GM12878 (cell line): ENCODE measurements at regions not wholly inside any gene's neighbourhood (a gene's known extent, or its start where the extent isn't known, plus 50 kb on each side); places are given as distances from the start of the nearest gene placed in this dataset.

ENCODE experiments used
- ATAC-seq: fragments of 200-7000 bp; cut with Tn5 transposase; 3 replicates; pipeline ENCODE4 v1.9.1; 2020; ENCODE audit warnings: mild to moderate bottlenecking, moderate library complexity
- BruUV-seq: library from RNA; stranded (reverse); fragments of 400-500 nt; replicated peaks from 2 replicates; lab custom pipeline; 2021; lab: Mats Ljungman, UMichigan
- CTCF ChIA-PET: fragments of 300-600 bp; sonication (Branson Sonifier 250); formaldehyde crosslinking; extraction: SDS; loops from one replicate; lab custom pipeline; 2021; ENCODE audit warnings: inconsistent platforms; lab: Yijun Ruan, JAX
- POLR2A ChIA-PET: fragments of 350-600 bp; formaldehyde crosslinking; extraction: SDS; loops from one replicate; lab custom pipeline; 2021; ENCODE audit warnings: inconsistent platforms; lab: Charles Lee
- RAD21 ChIA-PET: fragments of 300-600 bp; sonication (Branson Sonifier 250); formaldehyde crosslinking; loops from one replicate; lab custom pipeline; 2023; ENCODE audit warnings: antibody characterized with exemption; ENCODE audit not compliant: unreplicated experiment; lab: Charles Lee
- SMC1A ChIA-PET: fragments of 300-600 bp; sonication (Branson Sonifier 250); formaldehyde crosslinking; loops from one replicate; lab custom pipeline; 2023; ENCODE audit not compliant: unreplicated experiment, uncharacterized antibody; lab: Charles Lee
- DNase-seq: peaks from one replicate; pipeline ENCODE4 v3.0.0-alpha.2; 2011; ENCODE audit warnings: low read depth, low spot score
- FAIRE-seq: peaks from 3 replicates; lab custom pipeline; 2011; peaks lifted over from hg19 to GRCh38; lab: Jason Lieb, UNC
- H2AFZ ChIP-seq: 2 replicates; pipeline ENCODE4 v1.6.0; 2011; ENCODE audit warnings: low read depth, low read length, control low read depth; ENCODE audit not compliant: control insufficient read depth
- H3K27ac ChIP-seq: 2 replicates; pipeline ENCODE4 v1.5.1; 2011; ENCODE audit warnings: control low read depth; ENCODE audit not compliant: control insufficient read depth, insufficient read depth
- H3K27me3 ChIP-seq, 2 experiments: replicated peaks in 1 of 2; 2 replicates each; pipeline versions ENCODE4 v1.6.0 to v1.6.1; 2011; ENCODE audit warnings: low read length in 1 of 2; ENCODE audit not compliant: control insufficient read depth in 2 of 2, insufficient read depth in 2 of 2
- H3K36me3 ChIP-seq, 2 experiments: 2 replicates each; pipeline ENCODE4 v1.5.1; 2011; ENCODE audit warnings: low read length in 1 of 2; ENCODE audit not compliant: control insufficient read depth in 2 of 2, insufficient read depth in 2 of 2
- H3K4me1 ChIP-seq: 2 replicates; pipeline ENCODE4 v1.6.1; 2011; ENCODE audit warnings: mild to moderate bottlenecking, low read length, moderate library complexity, mixed read lengths; ENCODE audit not compliant: control insufficient read depth, insufficient read depth
- H3K4me2 ChIP-seq: 2 replicates; pipeline ENCODE4 v1.6.0; 2011; ENCODE audit warnings: control low read depth; ENCODE audit not compliant: control insufficient read depth, insufficient read depth
- H3K4me3 ChIP-seq: fragments of 200-600 bp; sonication (generic); 2 replicates; pipeline ENCODE4 v1.5.1; 2016
- H3K79me2 ChIP-seq: 2 replicates; pipeline ENCODE4 v1.6.0; 2011; ENCODE audit warnings: low read length; ENCODE audit not compliant: control insufficient read depth, insufficient read depth
- H3K9ac ChIP-seq: 2 replicates; pipeline ENCODE4 v1.8.0; 2011; ENCODE audit warnings: low read length, control low read depth, mixed read lengths; ENCODE audit not compliant: control insufficient read depth, insufficient read depth
- H3K9me3 ChIP-seq: replicated peaks from 3 replicates; pipeline ENCODE4 v1.5.1; 2011; ENCODE audit warnings: mild to moderate bottlenecking, low read length; ENCODE audit not compliant: control insufficient read depth, insufficient read depth
- H4K20me1 ChIP-seq: 2 replicates; pipeline ENCODE4 v1.6.0; 2011; ENCODE audit not compliant: control insufficient read depth, insufficient read depth
- E4F1 ChIP-seq: fragments of 450-650 bp; IDR thresholded peaks from 2 replicates; pipeline ENCODE4 v1.6.1; 2018; ENCODE audit warnings: borderline replicate concordance, mild to moderate bottlenecking; ENCODE audit not compliant: partially characterized antibody
- IKZF1 ChIP-seq: fragments of 450-650 bp; conservative IDR thresholded peaks from 2 replicates; pipeline ENCODE4 v1.6.1; 2017; ENCODE audit warnings: antibody characterized with exemption, mild to moderate bottlenecking
- KLF5 ChIP-seq: fragments of 450-650 bp; IDR thresholded peaks from 2 replicates; pipeline ENCODE4 v1.6.1; 2014; ENCODE audit warnings: mild to moderate bottlenecking; ENCODE audit not compliant: partially characterized antibody
- MEF2B ChIP-seq: fragments of 450-650 bp; IDR thresholded peaks from 2 replicates; pipeline ENCODE4 v1.6.1; 2018; ENCODE audit warnings: mild to moderate bottlenecking, moderate library complexity; ENCODE audit not compliant: partially characterized antibody, poor library complexity, severe bottlenecking
- MTA3 ChIP-seq: IDR thresholded peaks from 2 replicates; pipeline ENCODE4 v1.6.1; 2012; ENCODE audit warnings: low read length, inconsistent platforms, borderline replicate concordance
- NR2C2 ChIP-seq: IDR thresholded peaks from 2 replicates; pipeline ENCODE4 v1.6.1; 2011; ENCODE audit warnings: borderline replicate concordance, low read depth; ENCODE audit not compliant: control insufficient read depth, insufficient read length
- RAD21 ChIP-seq: IDR thresholded peaks from 2 replicates; pipeline ENCODE4 v1.6.1; 2011; ENCODE audit warnings: mild to moderate bottlenecking, low read depth, low read length, moderate library complexity; ENCODE audit not compliant: insufficient read depth
- SMAD1 ChIP-seq: fragments of 450-650 bp; IDR thresholded peaks from 2 replicates; pipeline ENCODE4 v1.6.1; 2018; ENCODE audit warnings: mild to moderate bottlenecking, low read depth; ENCODE audit not compliant: partially characterized antibody
- SMARCA5 ChIP-seq: fragments of 450-650 bp; IDR thresholded peaks from 2 replicates; pipeline ENCODE4 v1.6.1; 2017; ENCODE audit warnings: mild to moderate bottlenecking
- TARDBP ChIP-seq: IDR thresholded peaks from 2 replicates; pipeline ENCODE4 v1.6.1; 2016; ENCODE audit warnings: borderline replicate concordance
- ZBTB11 ChIP-seq: fragments of 450-650 bp; formaldehyde crosslinking; IDR thresholded peaks from 2 replicates; pipeline ENCODE4 v1.5.0; 2022; ENCODE audit warnings: mild to moderate bottlenecking, missing genetic modification characterization
- ZNF384 ChIP-seq: IDR thresholded peaks from 2 replicates; pipeline ENCODE4 v1.6.1; 2012; ENCODE audit warnings: low read depth, mild to moderate bottlenecking, low read length, improper control_type of control experiment, borderline replicate concordance
- WGBS: methylation state at CpG from one replicate; pipeline ENCODE4 v1.1.6; 2016; ENCODE audit warnings: low lambda C conversion rate; ENCODE audit not compliant: insufficient replicate concordance, insufficient coverage; ENCODE audit errors: missing lambda C conversion rate; 5-methylcytosine and 5-hydroxymethylcytosine counted together
- in situ Hi-C: fragments of 300-500 bp; cut with MboI; formaldehyde crosslinking; loops from 9 replicates; pipeline ENCODE4 v1.14.3; 2018; ENCODE audit warnings: mixed read lengths
- intact Hi-C: fragments of 100-400 bp; cut with micrococcal nuclease; formaldehyde crosslinking; loops from one replicate; pipeline ENCODE4 v1.14.2; 2022; ENCODE audit not compliant: unreplicated experiment
- TF ChIP-seq, protein P1 (sequence below): fragments of 150-350 bp; IDR thresholded peaks from 2 replicates; pipeline ENCODE4 v1.6.1; 2014; ENCODE audit warnings: mild to moderate bottlenecking, low read depth, low read length
- TF ChIP-seq, protein P2 (sequence below): IDR thresholded peaks from 2 replicates; pipeline ENCODE4 v1.6.1; 2012; ENCODE audit warnings: mild to moderate bottlenecking, low read depth, low read length

GRCh38 chr6:170132011-170132521 is 158.8 kb downstream of the DLL1 start:
- Histone ChIP-seq H3K9ac (no peak overlapping the region), H3K4me3 (no peak overlapping the region), H3K27me3 (no peaks in the 10 kb centered on the region), H3K9me3 (peaks cover 1% of the 10 kb centered on the region; the same call in 2 of the 3 replicates), H3K79me2 (no peaks in the 10 kb centered on the region), H3K36me3 (no peaks in the 10 kb centered on the region), H2AFZ (no peak overlapping the region), H3K4me2 (no peak overlapping the region), H3K4me1 (no peaks in the 10 kb centered on the region), H4K20me1 (no peaks in the 10 kb centered on the region), H3K27ac (no peak overlapping the region)
- BruUV-seq = no TSS peak
- intact Hi-C loops (no loop called here), in situ Hi-C loops (no loop called here)
- WGBS = 25% methylated on average over 11 of the region's 11 CpGs
- RAD21 ChIA-PET = no interaction called here
- ATAC-seq = no peak
- POLR2A ChIA-PET = no interaction called here
- no peak for FAIRE-seq
- no peak for DNase-seq
- CTCF ChIA-PET = no interaction called here
- SMC1A ChIA-PET = no interaction called here
- no peak for TF ChIP-seq SMAD1
- no peak for TF ChIP-seq MEF2B
- TF ChIP-seq E4F1 = no peak
- no peak for TF ChIP-seq TARDBP
- no peak for TF ChIP-seq IKZF1
- TF ChIP-seq ZNF384 = no peak
- no peak for TF ChIP-seq RAD21
- TF ChIP-seq, protein P1, sequence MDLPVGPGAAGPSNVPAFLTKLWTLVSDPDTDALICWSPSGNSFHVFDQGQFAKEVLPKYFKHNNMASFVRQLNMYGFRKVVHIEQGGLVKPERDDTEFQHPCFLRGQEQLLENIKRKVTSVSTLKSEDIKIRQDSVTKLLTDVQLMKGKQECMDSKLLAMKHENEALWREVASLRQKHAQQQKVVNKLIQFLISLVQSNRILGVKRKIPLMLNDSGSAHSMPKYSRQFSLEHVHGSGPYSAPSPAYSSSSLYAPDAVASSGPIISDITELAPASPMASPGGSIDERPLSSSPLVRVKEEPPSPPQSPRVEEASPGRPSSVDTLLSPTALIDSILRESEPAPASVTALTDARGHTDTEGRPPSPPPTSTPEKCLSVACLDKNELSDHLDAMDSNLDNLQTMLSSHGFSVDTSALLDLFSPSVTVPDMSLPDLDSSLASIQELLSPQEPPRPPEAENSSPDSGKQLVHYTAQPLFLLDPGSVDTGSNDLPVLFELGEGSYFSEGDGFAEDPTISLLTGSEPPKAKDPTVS = no peak
- no peak for TF ChIP-seq KLF5
- TF ChIP-seq, protein P2, sequence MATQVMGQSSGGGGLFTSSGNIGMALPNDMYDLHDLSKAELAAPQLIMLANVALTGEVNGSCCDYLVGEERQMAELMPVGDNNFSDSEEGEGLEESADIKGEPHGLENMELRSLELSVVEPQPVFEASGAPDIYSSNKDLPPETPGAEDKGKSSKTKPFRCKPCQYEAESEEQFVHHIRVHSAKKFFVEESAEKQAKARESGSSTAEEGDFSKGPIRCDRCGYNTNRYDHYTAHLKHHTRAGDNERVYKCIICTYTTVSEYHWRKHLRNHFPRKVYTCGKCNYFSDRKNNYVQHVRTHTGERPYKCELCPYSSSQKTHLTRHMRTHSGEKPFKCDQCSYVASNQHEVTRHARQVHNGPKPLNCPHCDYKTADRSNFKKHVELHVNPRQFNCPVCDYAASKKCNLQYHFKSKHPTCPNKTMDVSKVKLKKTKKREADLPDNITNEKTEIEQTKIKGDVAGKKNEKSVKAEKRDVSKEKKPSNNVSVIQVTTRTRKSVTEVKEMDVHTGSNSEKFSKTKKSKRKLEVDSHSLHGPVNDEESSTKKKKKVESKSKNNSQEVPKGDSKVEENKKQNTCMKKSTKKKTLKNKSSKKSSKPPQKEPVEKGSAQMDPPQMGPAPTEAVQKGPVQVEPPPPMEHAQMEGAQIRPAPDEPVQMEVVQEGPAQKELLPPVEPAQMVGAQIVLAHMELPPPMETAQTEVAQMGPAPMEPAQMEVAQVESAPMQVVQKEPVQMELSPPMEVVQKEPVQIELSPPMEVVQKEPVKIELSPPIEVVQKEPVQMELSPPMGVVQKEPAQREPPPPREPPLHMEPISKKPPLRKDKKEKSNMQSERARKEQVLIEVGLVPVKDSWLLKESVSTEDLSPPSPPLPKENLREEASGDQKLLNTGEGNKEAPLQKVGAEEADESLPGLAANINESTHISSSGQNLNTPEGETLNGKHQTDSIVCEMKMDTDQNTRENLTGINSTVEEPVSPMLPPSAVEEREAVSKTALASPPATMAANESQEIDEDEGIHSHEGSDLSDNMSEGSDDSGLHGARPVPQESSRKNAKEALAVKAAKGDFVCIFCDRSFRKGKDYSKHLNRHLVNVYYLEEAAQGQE = no peak
- no peak for TF ChIP-seq ZBTB11 (CRISPR knock-in tag)
- TF ChIP-seq SMARCA5 = no peak
- TF ChIP-seq MTA3 = no peak
- TF ChIP-seq NR2C2 = no peak
